HG03521 (cell line): ENCODE measurements at regions not wholly inside any gene's neighbourhood (a gene's known extent, or its start where the extent isn't known, plus 50 kb on each side); places are given as distances from the start of the nearest gene placed in this dataset.
"Not testable (repeated sequence)": the region's sequence is repeated elsewhere in the genome, so short reads cannot be mapped to it uniquely, and the experiment has no call there.

Source experiments
- ATAC-seq: cut with Tn5 transposase; IDR thresholded peaks from one replicate; pipeline ENCODE4 v1.9.1; 2021; ENCODE audit warnings: mild to moderate bottlenecking, moderate library complexity; ENCODE audit not compliant: unreplicated experiment

GRCh38 chr1:208344202-208344857 lies 100.1 kb upstream of the PLXNA2 start:
- ATAC-seq = no peak

DNA sequence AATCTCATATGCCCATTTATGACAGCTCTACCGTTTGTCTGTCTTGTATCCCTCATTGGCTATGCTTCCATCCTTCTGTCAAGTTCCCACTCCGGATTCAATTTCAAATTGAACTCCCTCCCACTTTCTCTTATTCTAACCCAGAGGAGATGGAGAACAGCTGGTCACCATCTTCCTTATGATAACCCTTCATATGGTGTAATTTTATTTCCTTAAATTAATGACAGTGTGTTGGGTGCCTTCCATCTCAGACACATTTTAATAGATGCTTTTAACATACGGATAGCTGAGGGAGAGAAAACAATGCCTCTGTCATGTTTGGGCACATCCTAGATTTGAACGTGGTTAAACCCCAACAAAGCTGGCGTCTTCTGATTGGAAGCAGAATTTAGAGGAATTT lies 103.0 kb upstream of the PLXNA2 start:
- no peak for ATAC-seq

GRCh38 chr1:208349694-208350330 lies 105.6 kb upstream of the PLXNA2 start:
- no peak for ATAC-seq

DNA sequence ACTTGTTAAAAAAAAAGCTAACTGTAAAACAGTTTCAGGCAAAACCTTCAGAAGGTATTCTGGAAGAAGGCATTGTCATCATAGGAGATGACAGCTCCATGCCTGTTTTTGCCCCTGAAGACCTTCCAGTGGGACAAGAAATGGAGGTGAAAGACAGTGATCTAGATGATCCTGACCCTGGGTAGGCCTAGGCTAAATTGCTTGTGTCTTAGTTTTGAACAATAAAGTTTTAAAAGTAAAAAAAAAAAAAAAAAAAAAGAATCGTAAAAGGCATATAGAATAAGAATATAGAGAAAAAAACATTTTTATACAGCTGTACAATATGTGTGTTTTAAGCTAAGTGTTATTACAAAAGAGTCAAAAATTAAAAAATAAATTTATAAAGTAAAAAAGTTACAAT lies 106.6 kb upstream of the PLXNA2 start:
- ATAC-seq = no peak

DNA sequence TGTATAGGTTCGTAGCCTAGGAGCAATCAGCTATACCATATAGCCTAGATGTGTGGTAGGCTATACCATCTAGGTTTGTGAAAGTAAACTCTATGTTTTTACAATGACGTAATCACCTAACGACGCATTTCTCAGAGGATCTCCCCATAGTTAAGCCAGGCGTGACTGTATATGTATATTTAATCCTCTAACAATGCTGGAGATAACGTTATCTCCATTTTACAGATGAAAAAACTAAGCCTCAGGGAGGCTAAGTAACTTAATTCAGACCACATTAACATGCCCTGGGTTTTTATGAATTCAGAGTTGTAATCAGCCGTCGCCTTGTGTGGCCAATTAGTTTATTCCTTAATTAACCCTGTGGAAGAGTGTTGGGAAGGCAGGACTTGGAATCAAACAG lies 107.7 kb upstream of the PLXNA2 start:
- ATAC-seq = no peak

GRCh38 chr1:208353797-208354196 lies 109.6 kb upstream of the PLXNA2 start:
- ATAC-seq = not testable (repeated sequence)

DNA sequence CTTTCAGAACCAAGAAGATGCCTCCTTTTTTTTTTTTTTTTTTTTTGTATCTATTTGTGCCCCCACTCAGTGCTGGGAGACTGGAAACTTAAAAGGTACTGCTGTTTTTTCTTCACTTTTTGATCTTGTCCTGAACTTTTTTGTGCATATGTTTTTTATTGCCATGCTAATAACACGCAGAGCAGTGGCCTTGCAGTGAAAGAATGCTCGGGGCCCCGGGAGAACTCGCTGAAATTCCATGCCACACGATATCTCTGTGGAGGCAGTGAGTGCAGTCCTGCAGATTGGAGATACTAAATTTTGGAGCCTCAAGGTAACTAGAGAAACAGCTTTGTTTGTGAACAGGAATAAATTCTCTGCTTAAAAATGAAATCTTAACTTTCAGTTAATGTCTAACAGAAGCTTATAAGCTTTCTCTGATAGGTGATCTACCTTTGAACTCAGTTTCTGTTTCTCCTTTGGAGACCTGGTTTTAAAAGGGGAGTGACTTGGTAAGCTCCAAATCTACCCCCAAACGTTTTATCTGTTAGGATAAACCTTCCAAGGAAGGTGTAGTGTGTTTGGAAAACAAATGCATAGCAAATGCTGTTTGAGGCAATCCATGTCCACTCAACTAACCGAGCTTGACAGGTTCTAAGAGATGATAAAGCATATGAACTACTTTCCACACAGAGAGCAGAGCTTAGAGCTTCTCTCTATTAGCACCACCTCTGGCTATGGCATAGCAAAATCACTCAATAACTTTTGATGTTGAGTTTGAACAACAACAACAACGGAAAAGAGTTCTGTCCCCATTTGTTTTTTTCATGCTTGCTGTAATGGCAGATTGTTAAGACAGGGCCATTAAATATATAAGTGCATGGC lies 113.7 kb upstream of the PLXNA2 start:
- no peak for ATAC-seq

DNA sequence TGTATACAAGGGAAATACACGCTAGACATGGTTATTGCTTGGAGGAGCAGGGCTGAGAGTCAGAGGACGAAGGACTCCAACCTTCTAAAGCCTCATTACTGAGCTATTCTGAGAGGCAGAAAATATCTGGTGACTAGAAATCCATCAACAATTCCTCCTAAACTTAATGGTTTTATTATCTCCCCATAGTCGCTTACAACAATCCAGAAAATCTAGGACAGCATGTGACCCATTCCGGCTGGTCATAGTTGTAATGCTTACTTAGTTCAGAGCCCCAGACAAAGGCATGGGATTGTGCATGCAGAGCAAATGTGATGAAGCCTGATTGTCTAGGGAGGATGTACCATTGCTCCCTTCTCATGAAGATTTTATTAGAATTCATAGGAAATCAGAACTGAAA lies 114.5 kb upstream of the PLXNA2 start:
- no peak for ATAC-seq

DNA sequence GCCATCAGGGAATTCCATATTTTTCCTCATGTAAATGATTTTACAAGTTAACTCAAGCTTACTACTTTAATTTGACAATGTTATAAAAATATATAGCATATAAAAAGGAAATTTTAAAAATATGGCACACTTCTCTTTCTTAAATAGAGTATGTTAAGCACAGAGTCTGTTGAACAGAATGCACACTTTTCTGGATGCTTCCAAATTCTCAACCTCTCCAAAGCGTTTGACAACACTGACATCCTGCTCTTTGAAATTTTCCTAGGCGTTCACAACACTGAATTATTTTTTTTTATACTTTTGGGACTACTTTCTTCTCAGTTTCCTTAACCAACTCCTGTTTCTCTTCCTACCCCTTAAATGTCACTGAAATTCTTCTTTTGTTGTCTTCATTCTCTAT lies 117.8 kb upstream of the PLXNA2 start:
- ATAC-seq = no peak

- ATAC-seq = no peak
These were observed 122.4 kb upstream of the PLXNA2 start for GRCh38 chr1:208366559-208366958.

- no peak for ATAC-seq
These were observed 124.9 kb upstream of the PLXNA2 start for GRCh38 chr1:208369045-208369444.

- no peak for ATAC-seq
These were observed 125.5 kb upstream of the PLXNA2 start for GRCh38 chr1:208369658-208370057.

GRCh38 chr1:208374391-208374941 lies 130.3 kb upstream of the PLXNA2 start:
- ATAC-seq = no peak

GRCh38 chr1:208381481-208381880 lies 137.3 kb upstream of the PLXNA2 start:
- ATAC-seq = no peak

- ATAC-seq = no peak
These were observed 144.0 kb upstream of the PLXNA2 start for GRCh38 chr1:208387908-208388811.

DNA sequence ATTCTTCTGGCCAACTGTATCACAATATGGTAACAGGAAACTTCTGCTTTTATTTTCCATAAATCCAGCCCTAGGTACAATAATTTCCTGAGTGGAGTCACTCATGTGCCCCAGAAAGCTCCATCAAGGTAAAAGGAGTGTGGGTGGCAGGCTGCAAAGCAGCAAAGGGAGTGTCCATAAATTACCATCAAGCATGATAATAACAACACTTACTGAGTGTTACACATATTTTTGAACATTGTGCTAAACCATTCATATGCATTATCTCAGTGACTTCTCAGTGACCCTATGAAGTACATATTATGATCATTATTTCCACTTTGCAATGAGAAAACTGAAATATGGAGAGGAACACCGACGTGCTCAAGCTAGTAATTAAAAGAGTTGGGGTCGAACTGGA lies 149.2 kb upstream of the PLXNA2 start:
- no peak for ATAC-seq

- ATAC-seq = no peak
These were observed 149.6 kb upstream of the PLXNA2 start for GRCh38 chr1:208393826-208394225.

- no peak for ATAC-seq
These were observed 153.1 kb upstream of the PLXNA2 start for GRCh38 chr1:208397286-208397685.

DNA sequence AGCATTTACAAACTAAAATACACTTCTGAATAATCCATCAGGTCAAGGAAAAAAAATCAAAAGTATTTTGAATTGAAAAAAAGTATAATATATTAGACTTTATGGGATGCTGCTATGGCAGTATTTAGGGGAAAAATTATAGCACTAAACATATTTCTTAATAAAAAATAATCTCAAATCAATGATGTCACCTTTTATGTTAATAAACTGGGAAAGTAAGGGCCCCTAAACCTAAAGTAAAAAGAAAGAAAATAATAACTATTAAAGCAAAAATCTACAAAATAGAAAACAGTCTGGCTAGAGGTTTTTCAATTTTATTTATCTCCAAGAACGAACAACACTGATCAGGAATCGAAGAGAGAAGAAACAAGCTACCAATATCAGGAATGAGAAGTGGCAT lies 160.8 kb upstream of the PLXNA2 start:
- no peak for ATAC-seq

GRCh38 chr1:208409176-208409575 lies 165.0 kb upstream of the PLXNA2 start:
- ATAC-seq = no peak

DNA sequence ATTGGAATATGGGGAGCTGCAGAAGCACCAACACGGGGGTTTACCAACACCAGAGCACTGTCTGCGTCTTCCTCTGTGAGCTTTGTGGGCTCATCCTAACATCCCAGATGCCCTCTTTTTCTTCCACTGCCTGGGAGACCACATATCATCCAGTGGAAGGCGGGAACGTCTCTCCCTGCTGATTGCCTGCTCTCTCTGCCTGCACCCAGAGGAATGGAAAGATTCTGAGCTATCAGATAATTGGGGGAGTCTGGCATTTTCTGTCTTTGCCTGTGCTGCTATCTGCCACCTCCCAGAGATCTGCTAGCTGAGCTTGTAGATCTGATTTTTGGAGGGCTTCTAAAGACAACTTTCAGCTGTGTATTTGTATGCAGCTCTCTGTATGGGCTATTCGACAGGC lies 166.2 kb upstream of the PLXNA2 start:
- no peak for ATAC-seq
